HEK293 (cell line): ENCODE measurements at regions not wholly inside any gene's neighbourhood (a gene's known extent, or its start where the extent isn't known, plus 50 kb on each side); places are given as distances from the start of the nearest gene placed in this dataset.

Source experiments
- CTCF ChIA-PET: fragments of 350-600 bp; formaldehyde crosslinking; extraction: SDS; loops from one replicate; lab custom pipeline; 2021; ENCODE audit warnings: antibody characterized with exemption; lab: Yijun Ruan, JAX
- POLR2A ChIA-PET: fragments of 300-600 bp; formaldehyde crosslinking; extraction: SDS; loops from one replicate; lab custom pipeline; 2020; ENCODE audit warnings: antibody characterized with exemption, inconsistent platforms; lab: Yijun Ruan, JAX
- H3K27ac ChIP-seq: fragments of 200-500 bp; sonication (Bioruptor generic); 2 replicates; pipeline ENCODE4 v1.5.1; 2014; ENCODE audit warnings: low read depth, low read length, control low read depth, inconsistent platforms; ENCODE audit errors: extremely low read depth
- H3K36me3 ChIP-seq, 2 experiments: fragments of 200-500 bp in 1 of 2; sonication (Bioruptor generic) in 1 of 2; 1 replicate in 1 of 2; 2 replicates in 1 of 2; pipeline ENCODE4 v1.5.1; 2014 to 2017; ENCODE audit warnings: inconsistent platforms in 2 of 2, low read length in 2 of 2; ENCODE audit not compliant: control insufficient read depth in 2 of 2, insufficient read depth in 1 of 2
- H3K4me1 ChIP-seq: fragments of 200-500 bp; sonication (Bioruptor generic); 2 replicates; pipeline ENCODE4 v1.5.1; 2014; ENCODE audit warnings: mild to moderate bottlenecking, low read length, inconsistent platforms; ENCODE audit not compliant: control insufficient read depth, insufficient read depth
- H3K4me3 ChIP-seq: 2 replicates; pipeline ENCODE4 v1.5.1; 2011; ENCODE audit warnings: low read depth, mild to moderate bottlenecking, control low read depth, low read length, moderate library complexity
- H3K9me3 ChIP-seq: fragments of 200-500 bp; sonication (Bioruptor generic); 2 replicates; pipeline ENCODE4 v1.5.1; 2014; ENCODE audit warnings: low read depth, low read length, inconsistent platforms; ENCODE audit not compliant: control insufficient read depth, insufficient read depth
- HOXC10 ChIP-seq: sonication (generic); formaldehyde crosslinking; IDR thresholded peaks from 2 replicates; pipeline ENCODE4 v1.8.1; 2023; ENCODE audit warnings: mild to moderate bottlenecking, missing genetic modification reagents
- SCRT1 ChIP-seq: fragments of 450-650 bp; formaldehyde crosslinking; IDR thresholded peaks from 2 replicates; pipeline ENCODE4 v1.5.1; 2016; ENCODE audit warnings: missing biosample characterization, missing genetic modification characterization, borderline replicate concordance
- SCRT2 ChIP-seq: fragments of 450-650 bp; formaldehyde crosslinking; IDR thresholded peaks from 2 replicates; pipeline ENCODE4 v1.5.1; 2016; ENCODE audit warnings: missing biosample characterization, missing genetic modification characterization
- WT1 ChIP-seq: fragments of 450-650 bp; formaldehyde crosslinking; IDR thresholded peaks from 2 replicates; pipeline ENCODE4 v1.5.1; 2016; ENCODE audit warnings: missing biosample characterization, missing genetic modification characterization
- ZNF133 ChIP-seq: fragments of 450-650 bp; formaldehyde crosslinking; IDR thresholded peaks from 2 replicates; pipeline ENCODE4 v1.5.1; 2016; ENCODE audit warnings: missing biosample characterization, missing genetic modification characterization
- ZNF138 ChIP-seq: fragments of 450-650 bp; formaldehyde crosslinking; IDR thresholded peaks from 2 replicates; pipeline ENCODE4 v1.5.1; 2016; ENCODE audit warnings: missing biosample characterization, missing genetic modification characterization, borderline replicate concordance
- ZNF155 ChIP-seq: fragments of 450-650 bp; formaldehyde crosslinking; IDR thresholded peaks from 2 replicates; pipeline ENCODE4 v1.5.1; 2016; ENCODE audit warnings: missing biosample characterization, missing genetic modification characterization
- ZNF211 ChIP-seq: fragments of 450-650 bp; formaldehyde crosslinking; IDR thresholded peaks from 2 replicates; pipeline ENCODE4 v1.5.1; 2016; ENCODE audit warnings: low read depth, missing biosample characterization, missing genetic modification characterization
- ZNF239 ChIP-seq: fragments of 450-650 bp; formaldehyde crosslinking; IDR thresholded peaks from 2 replicates; pipeline ENCODE4 v1.5.1; 2016; ENCODE audit warnings: missing biosample characterization, missing genetic modification characterization
- ZNF248 ChIP-seq: fragments of 450-650 bp; formaldehyde crosslinking; IDR thresholded peaks from 2 replicates; pipeline ENCODE4 v1.5.1; 2017; ENCODE audit warnings: missing biosample characterization, missing genetic modification characterization
- ZNF311 ChIP-seq: fragments of 450-650 bp; formaldehyde crosslinking; IDR thresholded peaks from 2 replicates; pipeline ENCODE4 v1.5.1; 2017; ENCODE audit warnings: missing biosample characterization, missing genetic modification characterization, borderline replicate concordance
- ZNF37A ChIP-seq: fragments of 450-650 bp; IDR thresholded peaks from 2 replicates; pipeline ENCODE4 v1.5.1; 2018; ENCODE audit warnings: missing biosample characterization, missing genetic modification characterization
- ZNF600 ChIP-seq: fragments of 450-650 bp; formaldehyde crosslinking; IDR thresholded peaks from 2 replicates; pipeline ENCODE4 v1.5.1; 2016; ENCODE audit warnings: missing biosample characterization, missing genetic modification characterization
- ZNF629 ChIP-seq: fragments of 450-650 bp; formaldehyde crosslinking; IDR thresholded peaks from 2 replicates; pipeline ENCODE4 v1.5.1; 2017; ENCODE audit warnings: missing biosample characterization, missing genetic modification characterization
- ZNF768 ChIP-seq: fragments of 450-650 bp; formaldehyde crosslinking; IDR thresholded peaks from 2 replicates; pipeline ENCODE4 v1.5.1; 2018; ENCODE audit warnings: missing biosample characterization, mild to moderate bottlenecking, missing genetic modification characterization
- ZNF785 ChIP-seq: fragments of 450-650 bp; formaldehyde crosslinking; IDR thresholded peaks from 2 replicates; pipeline ENCODE4 v1.5.1; 2016; ENCODE audit warnings: missing biosample characterization, missing genetic modification characterization
- TF ChIP-seq, protein P1 (sequence below): fragments of 450-650 bp; formaldehyde crosslinking; IDR thresholded peaks from 2 replicates; pipeline ENCODE4 v1.5.1; 2017; ENCODE audit warnings: missing biosample characterization, missing genetic modification characterization
- TF ChIP-seq, protein P2 (sequence below): fragments of 450-650 bp; formaldehyde crosslinking; IDR thresholded peaks from 2 replicates; pipeline ENCODE4 v1.5.1; 2016; ENCODE audit warnings: missing biosample characterization, missing genetic modification characterization
- TF ChIP-seq, protein P3 (sequence below): fragments of 450-650 bp; formaldehyde crosslinking; IDR thresholded peaks from 2 replicates; pipeline ENCODE4 v1.5.1; 2016; ENCODE audit warnings: missing biosample characterization, missing genetic modification characterization, low read depth
- TF ChIP-seq, protein P4 (sequence below): fragments of 450-650 bp; formaldehyde crosslinking; IDR thresholded peaks from 2 replicates; pipeline ENCODE4 v1.5.1; 2016; ENCODE audit warnings: missing biosample characterization, missing genetic modification characterization
- TF ChIP-seq, protein P5 (sequence below): fragments of 450-650 bp; formaldehyde crosslinking; IDR thresholded peaks from 2 replicates; pipeline ENCODE4 v1.5.1; 2016; ENCODE audit warnings: missing biosample characterization, missing genetic modification characterization
- TF ChIP-seq, protein P6 (sequence below): sonication (generic); formaldehyde crosslinking; IDR thresholded peaks from 2 replicates; pipeline ENCODE4 v1.8.1; 2022; ENCODE audit warnings: mild to moderate bottlenecking, moderate library complexity, missing genetic modification reagents
- TF ChIP-seq, protein P7 (sequence below): fragments of 450-650 bp; formaldehyde crosslinking; IDR thresholded peaks from 2 replicates; pipeline ENCODE4 v1.5.1; 2016; ENCODE audit warnings: missing biosample characterization, missing genetic modification characterization

DNA sequence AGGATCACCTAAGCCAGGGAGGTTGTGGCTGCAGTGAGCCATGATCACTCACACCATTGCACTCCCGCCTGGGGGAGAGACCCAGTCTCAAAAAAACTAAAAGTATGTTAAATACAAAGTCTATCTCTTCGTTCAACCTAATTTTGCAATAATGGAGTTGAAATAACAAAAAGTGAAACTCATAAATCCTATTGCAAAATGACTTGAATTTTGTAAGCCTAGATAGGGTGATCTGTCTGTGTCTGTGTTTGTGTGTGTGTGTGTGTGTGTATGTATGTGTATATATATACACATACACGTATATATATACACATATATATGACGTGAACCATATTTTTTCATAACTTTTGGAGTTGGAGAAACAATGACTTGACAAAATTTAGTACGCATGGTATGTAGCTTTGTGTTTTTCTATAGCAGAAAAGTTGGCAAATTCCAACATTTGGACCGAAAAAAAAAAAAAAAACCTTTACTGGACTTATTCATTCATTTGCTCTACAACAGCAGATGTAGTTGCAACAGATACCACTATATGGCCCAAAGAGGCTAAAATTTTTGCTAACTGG, 76.9 kb upstream of the CDH6 start:
- Histone ChIP-seq H3K4me3 (no peak overlapping the region), H3K36me3 (no peaks in the 10 kb centered on the region), H3K27ac (no peak overlapping the region), H3K9me3 (no peaks in the 10 kb centered on the region), H3K4me1 (no peaks in the 10 kb centered on the region)
- no peak for TF ChIP-seq ZNF311 (tag by site-specific recombination)
- no peak for TF ChIP-seq ZNF133 (tag by site-specific recombination)
- TF ChIP-seq, protein P1, sequence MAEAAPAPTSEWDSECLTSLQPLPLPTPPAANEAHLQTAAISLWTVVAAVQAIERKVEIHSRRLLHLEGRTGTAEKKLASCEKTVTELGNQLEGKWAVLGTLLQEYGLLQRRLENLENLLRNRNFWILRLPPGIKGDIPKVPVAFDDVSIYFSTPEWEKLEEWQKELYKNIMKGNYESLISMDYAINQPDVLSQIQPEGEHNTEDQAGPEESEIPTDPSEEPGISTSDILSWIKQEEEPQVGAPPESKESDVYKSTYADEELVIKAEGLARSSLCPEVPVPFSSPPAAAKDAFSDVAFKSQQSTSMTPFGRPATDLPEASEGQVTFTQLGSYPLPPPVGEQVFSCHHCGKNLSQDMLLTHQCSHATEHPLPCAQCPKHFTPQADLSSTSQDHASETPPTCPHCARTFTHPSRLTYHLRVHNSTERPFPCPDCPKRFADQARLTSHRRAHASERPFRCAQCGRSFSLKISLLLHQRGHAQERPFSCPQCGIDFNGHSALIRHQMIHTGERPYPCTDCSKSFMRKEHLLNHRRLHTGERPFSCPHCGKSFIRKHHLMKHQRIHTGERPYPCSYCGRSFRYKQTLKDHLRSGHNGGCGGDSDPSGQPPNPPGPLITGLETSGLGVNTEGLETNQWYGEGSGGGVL (tag by site-specific recombination): no peak
- TF ChIP-seq ZNF629: no peak
- TF ChIP-seq ZNF768: no peak
- no peak for TF ChIP-seq ZNF239
- TF ChIP-seq, protein P2, sequence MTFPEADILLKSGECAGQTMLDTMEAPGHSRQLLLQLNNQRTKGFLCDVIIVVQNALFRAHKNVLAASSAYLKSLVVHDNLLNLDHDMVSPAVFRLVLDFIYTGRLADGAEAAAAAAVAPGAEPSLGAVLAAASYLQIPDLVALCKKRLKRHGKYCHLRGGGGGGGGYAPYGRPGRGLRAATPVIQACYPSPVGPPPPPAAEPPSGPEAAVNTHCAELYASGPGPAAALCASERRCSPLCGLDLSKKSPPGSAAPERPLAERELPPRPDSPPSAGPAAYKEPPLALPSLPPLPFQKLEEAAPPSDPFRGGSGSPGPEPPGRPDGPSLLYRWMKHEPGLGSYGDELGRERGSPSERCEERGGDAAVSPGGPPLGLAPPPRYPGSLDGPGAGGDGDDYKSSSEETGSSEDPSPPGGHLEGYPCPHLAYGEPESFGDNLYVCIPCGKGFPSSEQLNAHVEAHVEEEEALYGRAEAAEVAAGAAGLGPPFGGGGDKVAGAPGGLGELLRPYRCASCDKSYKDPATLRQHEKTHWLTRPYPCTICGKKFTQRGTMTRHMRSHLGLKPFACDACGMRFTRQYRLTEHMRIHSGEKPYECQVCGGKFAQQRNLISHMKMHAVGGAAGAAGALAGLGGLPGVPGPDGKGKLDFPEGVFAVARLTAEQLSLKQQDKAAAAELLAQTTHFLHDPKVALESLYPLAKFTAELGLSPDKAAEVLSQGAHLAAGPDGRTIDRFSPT (tag by site-specific recombination): no peak
- TF ChIP-seq, protein P3, sequence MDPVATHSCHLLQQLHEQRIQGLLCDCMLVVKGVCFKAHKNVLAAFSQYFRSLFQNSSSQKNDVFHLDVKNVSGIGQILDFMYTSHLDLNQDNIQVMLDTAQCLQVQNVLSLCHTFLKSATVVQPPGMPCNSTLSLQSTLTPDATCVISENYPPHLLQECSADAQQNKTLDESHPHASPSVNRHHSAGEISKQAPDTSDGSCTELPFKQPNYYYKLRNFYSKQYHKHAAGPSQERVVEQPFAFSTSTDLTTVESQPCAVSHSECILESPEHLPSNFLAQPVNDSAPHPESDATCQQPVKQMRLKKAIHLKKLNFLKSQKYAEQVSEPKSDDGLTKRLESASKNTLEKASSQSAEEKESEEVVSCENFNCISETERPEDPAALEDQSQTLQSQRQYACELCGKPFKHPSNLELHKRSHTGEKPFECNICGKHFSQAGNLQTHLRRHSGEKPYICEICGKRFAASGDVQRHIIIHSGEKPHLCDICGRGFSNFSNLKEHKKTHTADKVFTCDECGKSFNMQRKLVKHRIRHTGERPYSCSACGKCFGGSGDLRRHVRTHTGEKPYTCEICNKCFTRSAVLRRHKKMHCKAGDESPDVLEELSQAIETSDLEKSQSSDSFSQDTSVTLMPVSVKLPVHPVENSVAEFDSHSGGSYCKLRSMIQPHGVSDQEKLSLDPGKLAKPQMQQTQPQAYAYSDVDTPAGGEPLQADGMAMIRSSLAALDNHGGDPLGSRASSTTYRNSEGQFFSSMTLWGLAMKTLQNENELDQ (tag by site-specific recombination): no peak
- TF ChIP-seq ZNF37A (tag by site-specific recombination): no peak
- no peak for TF ChIP-seq ZNF155 (tag by site-specific recombination)
- TF ChIP-seq, protein P4, sequence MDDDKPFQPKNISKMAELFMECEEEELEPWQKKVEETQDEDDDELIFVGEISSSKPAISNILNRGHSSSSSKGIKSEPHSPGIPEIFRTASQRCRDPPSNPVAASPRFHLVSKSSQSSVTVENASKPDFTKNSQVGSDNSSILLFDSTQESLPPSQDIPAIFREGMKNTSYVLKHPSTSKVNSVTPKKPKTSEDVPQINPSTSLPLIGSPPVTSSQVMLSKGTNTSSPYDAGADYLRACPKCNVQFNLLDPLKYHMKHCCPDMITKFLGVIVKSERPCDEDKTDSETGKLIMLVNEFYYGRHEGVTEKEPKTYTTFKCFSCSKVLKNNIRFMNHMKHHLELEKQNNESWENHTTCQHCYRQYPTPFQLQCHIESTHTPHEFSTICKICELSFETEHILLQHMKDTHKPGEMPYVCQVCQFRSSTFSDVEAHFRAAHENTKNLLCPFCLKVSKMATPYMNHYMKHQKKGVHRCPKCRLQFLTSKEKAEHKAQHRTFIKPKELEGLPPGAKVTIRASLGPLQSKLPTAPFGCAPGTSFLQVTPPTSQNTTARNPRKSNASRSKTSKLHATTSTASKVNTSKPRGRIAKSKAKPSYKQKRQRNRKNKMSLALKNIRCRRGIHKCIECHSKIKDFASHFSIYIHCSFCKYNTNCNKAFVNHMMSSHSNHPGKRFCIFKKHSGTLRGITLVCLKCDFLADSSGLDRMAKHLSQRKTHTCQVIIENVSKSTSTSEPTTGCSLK (tag by site-specific recombination): no peak
- TF ChIP-seq, protein P5, sequence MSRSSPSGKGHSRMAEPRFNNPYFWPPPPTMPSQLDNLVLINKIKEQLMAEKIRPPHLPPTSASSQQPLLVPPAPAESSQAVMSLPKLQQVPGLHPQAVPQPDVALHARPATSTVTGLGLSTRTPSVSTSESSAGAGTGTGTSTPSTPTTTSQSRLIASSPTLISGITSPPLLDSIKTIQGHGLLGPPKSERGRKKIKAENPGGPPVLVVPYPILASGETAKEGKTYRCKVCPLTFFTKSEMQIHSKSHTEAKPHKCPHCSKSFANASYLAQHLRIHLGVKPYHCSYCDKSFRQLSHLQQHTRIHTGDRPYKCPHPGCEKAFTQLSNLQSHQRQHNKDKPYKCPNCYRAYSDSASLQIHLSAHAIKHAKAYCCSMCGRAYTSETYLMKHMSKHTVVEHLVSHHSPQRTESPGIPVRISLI (tag by site-specific recombination): no peak
- ChIA-PET CTCF (no interaction called here), POLR2A (interaction anchor here (0.6 kb wide), 1 partner anchor 40 kb away, joined by 3 read pairs; no protein-coding TSS in a partner anchor)

DNA sequence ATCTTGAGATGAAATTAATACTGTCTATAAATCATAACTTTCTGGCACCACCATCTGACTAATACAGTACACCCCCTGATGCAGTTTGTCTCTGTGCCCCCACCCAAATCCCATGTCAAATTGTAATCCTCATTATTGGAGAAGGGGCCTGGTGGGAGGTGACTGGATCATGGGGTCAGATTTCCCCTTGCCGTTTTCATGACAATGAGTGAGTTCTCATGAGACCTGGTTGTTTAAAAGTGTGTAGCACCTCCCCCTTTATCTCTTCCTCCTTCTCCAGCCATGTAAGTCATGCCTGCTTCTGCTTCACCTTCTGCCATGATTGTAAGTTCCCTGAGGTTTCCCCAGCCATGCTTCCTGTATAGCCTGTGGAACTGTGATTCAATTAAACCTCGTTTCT, 78.7 kb upstream of the CDH6 start:
- Histone ChIP-seq H3K27ac (no peak overlapping the region), H3K4me3 (no peak overlapping the region), H3K9me3 (no peaks in the 10 kb centered on the region), H3K36me3 (no peaks in the 10 kb centered on the region), H3K4me1 (no peaks in the 10 kb centered on the region)
- ChIA-PET POLR2A (no interaction called here), CTCF (no interaction called here)
- TF ChIP-seq ZNF785: no peak
- no peak for TF ChIP-seq ZNF248 (tag by site-specific recombination)
- TF ChIP-seq HOXC10 (CRISPR knock-in tag): no peak
- TF ChIP-seq, protein P6, sequence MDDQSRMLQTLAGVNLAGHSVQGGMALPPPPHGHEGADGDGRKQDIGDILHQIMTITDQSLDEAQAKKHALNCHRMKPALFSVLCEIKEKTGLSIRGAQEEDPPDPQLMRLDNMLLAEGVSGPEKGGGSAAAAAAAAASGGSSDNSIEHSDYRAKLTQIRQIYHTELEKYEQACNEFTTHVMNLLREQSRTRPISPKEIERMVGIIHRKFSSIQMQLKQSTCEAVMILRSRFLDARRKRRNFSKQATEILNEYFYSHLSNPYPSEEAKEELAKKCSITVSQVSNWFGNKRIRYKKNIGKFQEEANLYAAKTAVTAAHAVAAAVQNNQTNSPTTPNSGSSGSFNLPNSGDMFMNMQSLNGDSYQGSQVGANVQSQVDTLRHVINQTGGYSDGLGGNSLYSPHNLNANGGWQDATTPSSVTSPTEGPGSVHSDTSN (CRISPR knock-in tag): no peak
- no peak for TF ChIP-seq ZNF211 (tag by site-specific recombination)
- TF ChIP-seq SCRT2 (tag by site-specific recombination): no peak
- TF ChIP-seq, protein P7, sequence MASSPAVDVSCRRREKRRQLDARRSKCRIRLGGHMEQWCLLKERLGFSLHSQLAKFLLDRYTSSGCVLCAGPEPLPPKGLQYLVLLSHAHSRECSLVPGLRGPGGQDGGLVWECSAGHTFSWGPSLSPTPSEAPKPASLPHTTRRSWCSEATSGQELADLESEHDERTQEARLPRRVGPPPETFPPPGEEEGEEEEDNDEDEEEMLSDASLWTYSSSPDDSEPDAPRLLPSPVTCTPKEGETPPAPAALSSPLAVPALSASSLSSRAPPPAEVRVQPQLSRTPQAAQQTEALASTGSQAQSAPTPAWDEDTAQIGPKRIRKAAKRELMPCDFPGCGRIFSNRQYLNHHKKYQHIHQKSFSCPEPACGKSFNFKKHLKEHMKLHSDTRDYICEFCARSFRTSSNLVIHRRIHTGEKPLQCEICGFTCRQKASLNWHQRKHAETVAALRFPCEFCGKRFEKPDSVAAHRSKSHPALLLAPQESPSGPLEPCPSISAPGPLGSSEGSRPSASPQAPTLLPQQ: no peak
- no peak for TF ChIP-seq SCRT1 (tag by site-specific recombination)
- no peak for TF ChIP-seq ZNF311 (tag by site-specific recombination)
- TF ChIP-seq ZNF138 (tag by site-specific recombination): no peak
- no peak for TF ChIP-seq ZNF600
- no peak for TF ChIP-seq WT1 (tag by site-specific recombination)
